CD4-positive, alpha-beta T cell treated with Interleukin-4 for 1 hour (primary cell): ENCODE measurements at regions not wholly inside any gene's neighbourhood (a gene's known extent, or its start where the extent isn't known, plus 50 kb on each side); places are given as distances from the start of the nearest gene placed in this dataset.

Experiments
- DNase-seq, 2 donors: peaks; one replicate each; pipeline ENCODE4 v3.0.0-alpha.2; 2020 to 2022

DNA sequence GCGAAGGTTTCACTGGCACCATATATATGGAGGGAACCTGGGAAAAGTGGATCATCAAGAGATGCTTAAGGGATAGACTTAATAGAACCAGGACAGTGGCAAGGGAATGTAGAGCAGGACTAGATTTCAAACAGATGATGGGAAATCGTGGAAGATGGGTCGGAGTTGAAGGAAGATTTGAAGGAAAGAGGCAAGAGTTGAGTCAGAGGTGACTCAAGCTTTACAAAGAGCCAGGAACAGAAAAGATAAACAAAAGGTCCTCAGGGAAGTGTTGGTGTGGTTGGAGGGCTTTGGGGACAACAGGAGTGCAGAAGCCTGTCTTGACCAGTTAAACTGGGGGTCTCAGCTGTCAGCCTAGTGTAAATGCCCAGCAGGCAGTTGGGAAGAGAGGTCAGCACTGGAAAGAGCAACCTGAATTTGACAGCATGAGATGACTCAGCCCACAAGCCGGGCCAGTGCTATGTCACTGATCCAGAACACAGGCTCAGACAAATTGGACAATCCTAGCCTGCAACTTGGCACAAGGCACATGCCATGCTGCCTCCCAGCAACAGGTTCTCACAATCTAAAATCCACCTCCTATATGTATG, 230.5 kb downstream of the IDS start:
- no peak for DNase-seq

DNA sequence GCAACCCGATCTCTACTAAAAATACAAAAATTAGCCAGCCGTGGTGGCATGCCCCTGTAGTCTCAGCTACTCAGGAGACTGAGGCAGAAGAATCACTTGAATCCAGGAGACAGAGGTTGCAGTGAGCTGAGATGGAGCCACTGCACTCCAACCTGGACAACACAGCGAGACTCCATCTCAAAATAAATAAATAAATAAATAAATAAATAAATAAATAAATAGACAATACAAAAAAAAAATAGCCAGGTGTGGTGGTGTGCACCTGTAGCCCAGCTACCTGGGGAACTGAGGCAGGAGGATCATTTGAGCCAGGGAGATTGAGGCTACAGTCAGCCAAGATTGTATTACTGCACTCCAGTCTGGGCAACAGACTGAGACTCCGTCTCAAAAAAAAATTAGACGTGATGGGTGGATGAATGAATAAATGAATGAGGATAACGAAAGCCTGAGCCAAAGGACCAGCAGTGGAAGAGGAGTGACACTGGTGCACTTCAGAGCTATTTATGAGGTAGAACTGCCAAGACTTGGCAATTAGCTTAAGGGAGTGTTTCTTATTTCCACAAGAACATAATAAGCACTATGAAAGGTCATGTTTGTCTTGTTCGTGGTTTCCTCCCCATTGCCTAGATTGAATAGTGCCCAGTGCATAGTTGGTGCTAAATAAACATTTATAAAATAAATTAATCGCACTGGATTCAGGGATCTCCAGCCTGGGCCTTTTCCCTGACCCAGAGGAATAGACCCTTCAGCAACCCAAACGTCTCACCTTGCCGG, 232.2 kb downstream of the IDS start:
- no peak for DNase-seq

DNA sequence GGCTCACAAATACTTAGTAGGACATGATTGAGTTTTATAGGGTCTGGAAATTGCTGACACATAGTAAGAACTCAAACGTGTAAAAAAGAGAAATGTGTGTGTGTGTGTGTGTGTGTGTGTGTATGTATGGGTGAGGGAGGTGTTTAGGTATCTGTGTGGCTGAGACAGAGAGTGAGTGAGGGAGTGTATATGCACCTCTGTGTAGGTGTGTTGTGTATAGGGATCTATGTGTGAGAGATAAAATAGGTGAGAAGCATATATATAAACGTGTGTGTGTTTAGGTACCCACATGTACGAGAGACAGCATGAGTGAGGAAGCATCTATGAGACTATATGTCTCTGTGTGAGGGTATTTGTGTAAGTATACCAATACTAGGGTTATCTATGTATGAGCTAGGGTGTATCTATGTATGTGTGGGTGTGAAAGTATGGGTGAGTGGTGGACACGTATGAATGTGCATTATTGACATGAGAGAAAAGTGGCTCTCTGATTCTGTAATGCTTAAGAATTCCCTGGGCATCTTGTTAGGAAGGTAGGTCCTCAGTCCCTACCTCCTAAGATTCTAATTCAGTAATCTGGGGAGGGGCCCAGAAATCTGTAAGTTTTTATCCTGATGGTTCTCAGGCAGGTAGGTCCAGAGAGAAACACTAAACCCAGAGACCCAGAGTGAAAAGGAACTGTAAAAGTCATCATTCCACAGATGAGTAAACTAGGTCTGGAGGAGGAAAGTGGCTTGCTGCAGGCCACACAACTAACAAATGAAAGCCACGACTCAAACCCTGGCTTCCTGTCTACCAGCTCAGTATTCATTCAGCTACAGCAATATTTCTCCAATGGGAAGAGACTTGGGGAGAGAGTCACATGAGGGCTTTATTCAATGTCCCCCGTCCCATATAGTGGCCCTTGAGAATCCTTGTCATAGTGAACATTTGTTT, 237.0 kb downstream of the IDS start:
- no peak for DNase-seq

GRCh38 chrX:149262086-149262485, 243.0 kb downstream of the IDS start:
- DNase-seq, result no peak

DNA sequence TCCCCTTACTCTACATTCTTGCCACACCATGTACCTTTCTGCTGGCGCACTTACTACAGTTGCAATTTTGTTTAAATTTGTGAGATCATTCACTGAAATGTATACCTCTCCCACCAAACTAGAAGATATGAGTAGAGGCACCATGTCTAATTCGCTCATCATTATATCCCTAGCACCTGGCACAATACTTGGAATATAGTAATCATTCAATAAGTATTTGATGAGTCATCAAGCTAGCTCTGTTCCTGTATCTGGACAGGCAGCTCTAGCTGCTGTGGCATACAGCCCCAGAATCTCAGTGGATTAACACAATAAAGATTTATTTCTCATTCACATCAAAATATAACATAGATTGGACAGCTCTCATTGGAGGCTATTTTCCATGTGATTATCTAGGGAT, 245.9 kb downstream of the IDS start:
- DNase-seq, result no peak

- DNase-seq, result no peak
These were observed 249.2 kb downstream of the IDS start for GRCh38 chrX:149255860-149256259.

GRCh38 chrX:149248073-149248625, 257.0 kb downstream of the IDS start:
- DNase-seq, result no peak

DNA sequence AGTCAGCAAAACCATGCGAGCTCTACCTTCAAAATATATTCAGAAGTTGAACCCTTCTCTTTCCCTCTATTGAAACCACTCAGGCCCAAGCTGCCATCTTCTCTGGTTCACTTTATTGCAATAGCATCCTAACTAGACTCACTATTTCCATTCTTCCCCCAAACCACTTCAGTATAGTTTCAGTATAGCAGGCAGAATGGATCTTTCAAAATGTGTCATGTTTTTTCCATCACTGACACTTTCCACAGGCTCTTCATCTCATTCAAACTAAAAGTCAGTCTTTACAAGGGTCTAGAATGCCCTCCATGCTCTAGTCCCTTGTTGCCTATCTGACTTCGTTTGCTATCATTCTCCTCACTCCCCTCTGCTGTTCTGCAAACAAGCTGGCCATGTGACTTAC, 274.4 kb downstream of the IDS start:
- DNase-seq, result no peak

- no peak for DNase-seq
These were observed 281.3 kb downstream of the IDS start for GRCh38 chrX:149223854-149224253.

DNA sequence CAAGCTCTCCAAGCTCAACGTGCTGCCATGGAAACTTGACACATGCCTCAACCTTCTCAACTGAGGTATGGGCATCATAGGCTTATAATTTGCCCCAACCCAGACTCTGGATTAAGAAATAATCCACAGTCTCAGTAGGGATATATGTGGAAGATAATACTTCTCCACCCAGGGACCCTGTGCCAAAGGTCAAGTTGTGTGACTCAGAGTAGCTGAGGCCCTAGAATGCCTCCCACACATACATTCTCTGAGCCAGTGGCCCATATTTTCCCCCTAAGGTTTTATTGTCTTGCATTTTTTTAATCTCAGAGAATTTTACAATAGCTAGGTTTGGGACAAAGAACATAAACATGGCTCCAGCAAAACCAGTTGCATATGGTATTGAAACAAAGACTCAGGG, 283.1 kb downstream of the IDS start:
- DNase-seq, result no peak

DNA sequence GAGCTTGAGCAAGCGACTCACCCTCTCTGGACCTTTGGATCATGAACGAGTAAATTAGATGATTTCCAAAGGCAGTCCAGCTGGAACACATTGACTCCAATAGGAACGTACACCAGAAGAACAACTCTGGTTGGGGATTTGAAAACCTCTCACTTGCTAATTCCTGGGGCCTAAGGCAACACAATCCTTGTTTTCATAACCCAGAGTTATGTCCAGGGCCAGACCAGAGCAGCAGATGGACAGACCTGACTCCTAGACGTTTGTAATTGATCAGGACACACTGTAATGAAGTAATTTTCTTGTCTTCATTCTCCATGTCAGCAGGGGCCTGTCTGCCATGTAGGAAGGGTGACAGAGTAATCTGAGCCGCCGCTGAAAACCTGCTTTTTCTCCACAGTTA, 283.9 kb downstream of the IDS start:
- DNase-seq, result no peak

DNA sequence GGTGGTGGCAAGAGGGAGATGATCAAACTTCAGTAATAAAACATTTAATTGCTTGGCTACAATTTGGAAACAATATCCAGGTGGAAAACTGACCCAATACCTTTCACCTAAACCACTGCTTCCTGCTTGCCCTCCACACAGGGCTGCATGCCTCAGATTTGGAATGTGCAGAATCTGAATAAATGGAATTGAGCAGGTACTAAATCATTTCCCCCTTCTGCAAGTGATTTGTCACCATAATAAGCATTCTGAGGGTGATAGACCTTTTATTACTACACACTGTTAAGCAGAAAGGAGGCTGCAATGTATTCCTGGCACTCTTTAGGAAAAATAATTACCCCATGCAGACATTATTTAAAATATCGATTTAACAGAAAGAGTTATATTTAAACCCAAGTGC, 291.8 kb downstream of the IDS start:
- no peak for DNase-seq

GRCh38 chrX:149208307-149208706, 296.8 kb downstream of the IDS start:
- DNase-seq, result no peak

DNA sequence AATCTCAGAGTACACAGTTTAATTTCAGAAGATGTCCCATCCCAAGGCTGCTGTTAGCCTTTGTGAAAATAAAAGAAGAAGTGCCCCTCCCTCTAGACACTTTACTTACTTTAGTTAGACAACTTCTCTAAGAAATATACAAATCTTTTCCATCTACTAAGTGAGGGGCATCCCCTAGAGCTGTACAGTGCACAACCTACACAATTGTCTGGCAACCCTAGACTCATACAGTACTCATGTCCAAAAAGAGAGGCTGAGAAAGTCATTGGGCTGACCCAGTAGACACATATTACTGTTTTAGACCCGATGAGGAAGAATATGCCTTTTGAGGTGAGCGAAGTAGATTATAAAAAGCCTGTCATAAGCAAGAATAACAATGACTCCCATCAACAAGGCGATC, 297.6 kb downstream of the IDS start:
- DNase-seq, result no peak

DNA sequence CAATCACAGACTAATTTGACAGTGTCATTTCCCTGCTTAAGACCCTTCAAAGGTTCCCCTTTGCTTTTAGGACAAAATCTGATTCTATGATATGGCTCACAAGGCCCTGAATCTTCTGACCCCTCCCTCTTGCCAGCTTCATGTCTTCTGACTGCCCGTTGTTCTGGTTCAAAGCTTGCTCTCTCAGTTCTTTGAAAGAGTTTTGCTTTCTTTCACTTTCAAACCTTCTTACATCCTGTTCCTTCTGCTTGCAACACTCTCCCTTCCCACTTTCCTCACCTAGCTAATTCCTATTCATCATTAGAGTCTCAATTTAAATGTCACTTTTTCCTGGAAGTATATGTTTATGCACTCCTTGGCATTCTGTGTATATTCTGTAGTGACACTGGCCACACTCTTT, 299.2 kb downstream of the IDS start:
- DNase-seq, result no peak

GRCh38 chrX:149205081-149205480, 300.0 kb downstream of the IDS start:
- no peak for DNase-seq

DNA sequence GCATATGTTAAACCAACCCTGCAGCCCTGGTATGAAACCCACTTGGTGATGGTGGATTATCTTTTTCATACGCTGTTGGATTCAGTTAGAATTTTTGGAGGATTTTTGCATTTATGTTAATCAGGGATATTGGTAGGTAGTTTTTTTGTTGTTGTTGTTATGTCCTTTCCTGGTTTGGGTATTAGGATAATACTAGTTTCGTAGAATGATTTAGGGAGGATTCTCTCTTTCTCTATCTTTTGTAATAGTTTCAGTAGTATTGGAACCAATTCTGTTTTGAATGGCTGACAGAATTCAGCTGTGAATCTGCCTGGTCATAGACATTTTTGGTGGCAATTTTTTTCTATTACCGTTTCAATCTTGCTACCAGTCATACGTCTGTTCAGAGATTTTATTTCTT, 305.4 kb downstream of the IDS start:
- no peak for DNase-seq

DNA sequence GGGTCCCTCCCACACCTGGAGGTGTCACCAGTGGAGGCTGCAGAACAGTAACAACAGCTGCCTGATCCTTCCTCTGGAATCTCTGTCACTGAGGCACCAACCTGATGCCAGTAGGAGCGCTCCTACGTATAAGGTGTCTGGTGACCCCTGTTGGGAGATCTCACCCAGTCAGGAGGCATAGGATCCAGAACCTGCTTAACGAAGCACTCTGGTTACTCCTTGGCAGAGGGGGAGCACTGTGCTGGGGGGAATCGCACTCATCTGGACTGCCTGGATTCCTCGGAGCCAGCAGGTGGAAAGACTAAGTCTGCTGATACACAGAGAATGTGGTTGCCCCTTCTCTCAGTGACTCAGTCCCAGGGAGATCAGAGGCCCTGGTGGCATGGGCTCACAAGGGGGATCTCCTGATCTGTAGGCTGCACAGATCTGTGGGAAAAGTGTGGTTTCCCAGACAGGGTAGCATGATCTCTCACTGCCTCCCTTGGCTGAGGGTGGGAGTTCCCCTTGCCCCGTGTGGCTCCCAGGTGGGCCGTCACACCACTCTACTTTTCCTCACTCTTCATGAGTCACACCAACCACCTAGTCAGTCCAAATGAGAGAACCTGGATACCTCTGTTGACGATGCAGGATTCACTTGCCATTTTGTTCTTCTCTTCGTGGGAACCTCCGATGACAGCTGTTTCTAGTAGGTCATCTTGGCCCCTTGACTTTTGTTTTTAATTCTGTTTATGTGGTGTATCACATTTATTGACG, 305.9 kb downstream of the IDS start:
- DNase-seq, result no peak

GRCh38 chrX:149185087-149185486, 320.0 kb downstream of the IDS start:
- DNase-seq, result no peak

GRCh38 chrX:149161435-149162088, 343.5 kb downstream of the IDS start:
- DNase-seq, result no peak

- no peak for DNase-seq
These were observed 347.1 kb downstream of the IDS start for GRCh38 chrX:149157976-149158375.

GRCh38 chrX:149152941-149153340, 352.2 kb downstream of the IDS start:
- DNase-seq, result no peak
